GM06990 (cell line): ENCODE measurements at regions not wholly inside any gene's neighbourhood (a gene's known extent, or its start where the extent isn't known, plus 50 kb on each side); places are given as distances from the start of the nearest gene placed in this dataset.

ENCODE experiments used
- DNase-seq: peaks from one replicate; pipeline ENCODE4 v3.0.0-alpha.2; 2011; ENCODE audit not compliant: insufficient read length; ENCODE audit errors: extremely low read depth
- H3K27me3 ChIP-seq: replicated peaks from 2 replicates; pipeline ENCODE4 v1.6.0; 2011; ENCODE audit warnings: low read length; ENCODE audit not compliant: control insufficient read depth, insufficient read depth
- H3K36me3 ChIP-seq: 2 replicates; pipeline ENCODE4 v1.5.1; 2011; ENCODE audit warnings: low read length; ENCODE audit not compliant: control insufficient read depth, insufficient read depth
- H3K4me3 ChIP-seq: replicated peaks from 2 replicates; pipeline ENCODE4 v1.5.1; 2011; ENCODE audit warnings: low read depth, mild to moderate bottlenecking, control low read depth, low read length
- TF ChIP-seq, protein P1 (sequence below): IDR thresholded peaks from 2 replicates; pipeline ENCODE4 v1.5.1; 2011; ENCODE audit warnings: low read length, control low read depth, mild to moderate bottlenecking, inconsistent platforms; ENCODE audit not compliant: insufficient read depth, poor library complexity, severe bottlenecking

DNA sequence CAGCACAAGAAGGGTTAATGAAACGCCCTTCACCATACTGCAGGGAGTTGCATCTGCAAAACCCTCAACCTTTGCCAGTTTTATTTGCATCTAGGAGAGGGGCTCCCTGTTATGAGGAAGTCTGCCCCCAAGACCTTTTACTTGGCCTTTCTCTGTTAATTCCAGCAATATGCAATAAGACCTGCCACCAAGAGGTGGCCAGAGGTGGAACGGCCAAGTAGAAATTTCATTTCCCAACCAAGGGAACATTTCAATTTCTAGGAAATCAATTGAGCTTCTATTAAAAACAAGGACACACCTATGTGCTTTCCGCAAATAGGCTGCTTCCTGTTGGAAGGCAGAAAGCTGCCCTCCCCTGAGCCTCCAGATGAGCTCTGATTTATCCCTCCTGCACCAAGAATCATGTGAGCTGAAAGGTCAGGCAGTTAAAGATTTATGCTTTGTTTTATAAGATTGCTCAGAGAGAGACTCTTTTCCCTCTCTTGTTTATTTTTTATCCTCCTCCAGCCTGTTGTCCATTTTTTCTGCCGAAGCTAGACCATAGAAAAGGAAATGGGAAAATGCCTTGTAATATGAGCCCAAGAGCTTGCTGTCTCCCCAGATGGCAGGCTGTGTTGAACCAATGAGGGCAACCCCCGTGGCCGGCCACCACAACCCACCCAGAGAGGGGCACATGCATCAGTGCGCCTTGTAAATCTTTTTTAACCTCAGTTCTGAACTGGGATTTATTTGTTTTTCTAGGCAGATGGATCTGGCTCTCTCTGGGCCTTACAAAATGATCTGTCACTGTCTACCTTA lies 572.8 kb downstream of the TLE1 start:
- TF ChIP-seq, protein P1, sequence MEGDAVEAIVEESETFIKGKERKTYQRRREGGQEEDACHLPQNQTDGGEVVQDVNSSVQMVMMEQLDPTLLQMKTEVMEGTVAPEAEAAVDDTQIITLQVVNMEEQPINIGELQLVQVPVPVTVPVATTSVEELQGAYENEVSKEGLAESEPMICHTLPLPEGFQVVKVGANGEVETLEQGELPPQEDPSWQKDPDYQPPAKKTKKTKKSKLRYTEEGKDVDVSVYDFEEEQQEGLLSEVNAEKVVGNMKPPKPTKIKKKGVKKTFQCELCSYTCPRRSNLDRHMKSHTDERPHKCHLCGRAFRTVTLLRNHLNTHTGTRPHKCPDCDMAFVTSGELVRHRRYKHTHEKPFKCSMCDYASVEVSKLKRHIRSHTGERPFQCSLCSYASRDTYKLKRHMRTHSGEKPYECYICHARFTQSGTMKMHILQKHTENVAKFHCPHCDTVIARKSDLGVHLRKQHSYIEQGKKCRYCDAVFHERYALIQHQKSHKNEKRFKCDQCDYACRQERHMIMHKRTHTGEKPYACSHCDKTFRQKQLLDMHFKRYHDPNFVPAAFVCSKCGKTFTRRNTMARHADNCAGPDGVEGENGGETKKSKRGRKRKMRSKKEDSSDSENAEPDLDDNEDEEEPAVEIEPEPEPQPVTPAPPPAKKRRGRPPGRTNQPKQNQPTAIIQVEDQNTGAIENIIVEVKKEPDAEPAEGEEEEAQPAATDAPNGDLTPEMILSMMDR = no peak
- Histone ChIP-seq H3K36me3 (no peaks in the 10 kb centered on the region), H3K4me3 (no peak overlapping the region), H3K27me3 (no peaks in the 10 kb centered on the region)
- no peak for DNase-seq

DNA sequence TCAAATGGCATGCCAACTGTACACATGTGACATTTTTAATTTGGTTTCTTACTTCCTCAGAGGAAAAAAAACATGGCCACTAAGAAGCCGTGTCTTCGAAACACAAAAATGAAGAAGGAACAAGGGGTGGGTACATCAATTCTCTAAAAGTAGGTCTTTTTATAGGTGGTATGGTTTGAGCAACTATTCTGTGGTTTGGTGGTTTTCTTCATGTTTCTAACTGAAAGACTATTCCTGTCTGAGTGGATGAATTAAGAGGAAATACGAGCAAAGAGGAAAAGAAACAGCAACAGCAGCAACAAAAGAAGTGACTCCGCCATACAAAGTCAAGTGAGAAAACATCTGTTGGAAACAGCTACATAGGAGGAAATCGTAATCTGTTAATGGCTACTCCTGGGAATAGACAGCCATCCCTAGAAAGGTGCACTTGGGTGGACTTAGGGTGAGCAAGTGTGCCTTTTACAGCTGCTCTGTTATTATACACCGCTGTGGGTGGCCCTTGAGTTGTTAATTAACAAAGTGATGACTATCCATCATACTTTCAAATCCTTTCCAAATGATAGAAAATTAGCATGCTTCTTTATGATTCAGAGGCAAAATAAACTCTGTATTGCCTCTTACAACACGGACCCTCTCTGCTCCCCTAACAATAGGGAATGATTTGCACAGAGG lies 575.8 kb downstream of the TLE1 start:
- TF ChIP-seq, protein P1 = no peak
- H3K27me3 ChIP-seq = no peaks in the 10 kb centered on the region
- H3K36me3 ChIP-seq = no peaks in the 10 kb centered on the region
- no peak for DNase-seq
- no peak overlapping the region for H3K4me3 ChIP-seq

DNA sequence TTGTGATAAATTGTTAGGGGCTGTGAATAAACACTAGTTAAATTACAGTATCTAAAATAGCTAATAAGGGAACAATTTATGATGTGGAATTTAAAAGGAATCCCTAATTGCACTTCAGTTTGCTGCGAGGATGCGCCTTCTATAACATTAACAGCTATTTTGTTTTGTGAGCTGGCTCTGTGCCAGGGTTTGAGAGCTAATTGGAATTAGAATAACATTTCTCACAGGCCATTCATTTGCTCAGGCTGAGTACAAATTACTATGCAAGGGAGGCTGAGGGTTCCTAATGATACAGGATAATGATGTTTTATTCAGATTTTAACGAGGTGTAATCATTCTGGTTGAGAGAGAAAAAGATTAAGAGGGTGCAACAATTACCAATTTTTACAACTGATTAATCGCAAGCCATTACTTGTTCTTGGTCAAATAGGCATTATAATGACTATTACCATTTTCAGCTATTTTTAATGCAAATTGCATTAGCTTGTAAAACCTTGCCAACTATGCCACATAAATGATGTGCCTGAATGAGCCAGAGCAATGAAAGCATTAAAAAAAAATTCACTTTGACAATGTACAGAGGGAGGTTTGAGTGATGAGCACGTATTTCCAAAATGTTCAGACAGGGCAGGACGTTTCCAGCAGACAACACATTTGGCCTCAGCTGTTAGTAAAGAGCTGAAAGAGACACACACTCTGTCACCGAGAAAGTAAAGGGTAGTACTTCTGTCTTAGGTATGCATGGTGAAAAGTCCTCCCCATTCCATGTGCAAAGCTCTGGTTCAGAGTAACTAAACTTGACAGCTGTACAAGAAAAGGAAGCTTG lies 576.5 kb downstream of the TLE1 start:
- no peak overlapping the region for H3K4me3 ChIP-seq

DNA sequence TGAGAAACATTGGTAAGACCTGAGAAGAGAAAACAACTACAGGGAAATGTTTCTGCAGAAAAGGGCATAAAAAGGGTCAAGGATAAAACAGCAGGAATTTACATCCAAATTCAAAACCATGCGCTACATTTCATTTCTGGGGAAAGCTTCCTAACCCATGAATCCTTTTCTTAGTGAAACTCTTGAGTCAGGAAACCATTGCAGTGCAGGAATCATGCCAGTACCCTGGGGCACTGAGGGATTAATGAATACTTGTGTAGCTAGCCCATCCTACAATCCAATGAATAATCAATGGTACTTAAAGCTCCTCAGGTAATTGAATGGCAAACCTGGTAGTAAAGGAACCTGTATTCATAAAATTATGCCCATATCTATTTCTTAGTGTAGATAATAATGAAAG lies 580.5 kb downstream of the TLE1 start:
- Histone ChIP-seq H3K27me3 (no peaks in the 10 kb centered on the region), H3K36me3 (no peaks in the 10 kb centered on the region), H3K4me3 (no peak overlapping the region)
- DNase-seq = no peak
- TF ChIP-seq, protein P1 = no peak

More for the DNA sequence above, 576.5 kb downstream of the TLE1 start:
- H3K36me3 ChIP-seq = no peaks in the 10 kb centered on the region
- TF ChIP-seq, protein P1 = no peak
- no peak for DNase-seq
- no peaks in the 10 kb centered on the region for H3K27me3 ChIP-seq

DNA sequence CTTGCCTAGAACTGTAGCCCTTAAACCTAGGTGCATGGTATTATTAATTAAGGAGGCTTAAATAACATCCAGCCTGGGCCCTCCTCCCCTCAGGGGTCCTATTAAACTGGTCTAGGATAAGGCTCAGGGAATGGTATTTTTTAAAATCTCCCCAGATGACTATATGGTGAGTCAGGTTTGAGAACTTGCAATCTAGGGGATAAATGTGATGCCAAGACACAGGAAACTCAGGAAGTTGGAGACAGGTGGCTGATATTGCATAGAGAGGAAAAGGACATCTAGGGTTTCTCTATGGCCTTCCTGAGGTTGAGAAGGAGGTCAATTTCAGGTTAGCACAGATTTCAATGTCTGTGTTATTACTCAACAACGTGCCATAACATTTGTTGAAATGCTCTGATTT lies 581.0 kb downstream of the TLE1 start:
- no peak for DNase-seq
- TF ChIP-seq, protein P1 = no peak

More for the DNA sequence above, 581.0 kb downstream of the TLE1 start:
- no peak overlapping the region for H3K4me3 ChIP-seq
- H3K36me3 ChIP-seq = no peaks in the 10 kb centered on the region
- no peaks in the 10 kb centered on the region for H3K27me3 ChIP-seq
